Panc1 (cell line): ENCODE measurements at regions not wholly inside any gene's neighbourhood (a gene's known extent, or its start where the extent isn't known, plus 50 kb on each side); places are given as distances from the start of the nearest gene placed in this dataset.

ENCODE experiments used
- ATAC-seq: fragments of 200-7000 bp; cut with Tn5 transposase; 2 replicates; pipeline ENCODE4 v1.9.1; 2020; ENCODE audit warnings: mild to moderate bottlenecking, moderate library complexity
- BruUV-seq: library from RNA; stranded (reverse); fragments of 400-500 nt; replicated peaks from 2 replicates; lab custom pipeline; 2021; lab: Mats Ljungman, UMichigan
- CTCF ChIA-PET: fragments of 300-600 bp; sonication (Branson Sonifier 250); formaldehyde crosslinking; loops from one replicate; lab custom pipeline; 2022; ENCODE audit warnings: antibody characterized with exemption; lab: Charles Lee
- POLR2A ChIA-PET: fragments of 300-600 bp; sonication (Branson Sonifier 250); formaldehyde crosslinking; loops from one replicate; lab custom pipeline; 2022; ENCODE audit warnings: antibody characterized with exemption; lab: Charles Lee
- DNase-seq: peaks from one replicate; pipeline ENCODE4 v3.0.0-alpha.2; 2010; ENCODE audit warnings: low read depth, low spot score
- H3K27ac ChIP-seq: 2 replicates; pipeline ENCODE4 v1.5.1; 2011; ENCODE audit warnings: mild to moderate bottlenecking, low read length, inconsistent platforms
- H3K27me3 ChIP-seq: fragments of 200-500 bp; sonication (Bioruptor generic); 2 replicates; pipeline ENCODE4 v1.6.0; 2014; ENCODE audit warnings: low read length, inconsistent platforms; ENCODE audit not compliant: control insufficient read depth, insufficient read depth
- H3K36me3 ChIP-seq: fragments of 200-500 bp; sonication (Bioruptor generic); 2 replicates; pipeline ENCODE4 v1.5.1; 2014; ENCODE audit warnings: inconsistent platforms, mild to moderate bottlenecking, low read length, moderate library complexity; ENCODE audit not compliant: control insufficient read depth, insufficient read depth
- H3K4me1 ChIP-seq: 2 replicates; pipeline ENCODE4 v1.5.1; 2011; ENCODE audit warnings: inconsistent platforms, mild to moderate bottlenecking, low read length, moderate library complexity; ENCODE audit not compliant: control insufficient read depth, insufficient read depth
- H3K4me3 ChIP-seq, 2 experiments: 2 replicates each; pipeline ENCODE4 v1.5.1; 2011 to 2012; ENCODE audit warnings: low read depth in 2 of 2, low read length in 2 of 2, mild to moderate bottlenecking in 2 of 2, inconsistent platforms in 1 of 2, moderate library complexity in 1 of 2
- H3K9me3 ChIP-seq: fragments of 200-500 bp; sonication (Bioruptor generic); 2 replicates; pipeline ENCODE4 v1.5.1; 2014; ENCODE audit warnings: low read depth, mild to moderate bottlenecking, inconsistent platforms, low read length, moderate library complexity; ENCODE audit not compliant: control insufficient read depth, insufficient read depth
- CTCF ChIP-seq: fragments of 450-650 bp; IDR thresholded peaks from 2 replicates; pipeline ENCODE4 v1.5.1; 2017; ENCODE audit warnings: mild to moderate bottlenecking
- POLR2AphosphoS5 ChIP-seq: IDR thresholded peaks from 2 replicates; pipeline ENCODE4 v1.6.1; 2012; ENCODE audit warnings: mild to moderate bottlenecking, low read depth, low read length, moderate library complexity
- SIN3A ChIP-seq: IDR thresholded peaks from 2 replicates; pipeline ENCODE4 v1.6.1; 2012; ENCODE audit warnings: low read depth, mild to moderate bottlenecking, low read length, moderate library complexity, borderline replicate concordance; ENCODE audit not compliant: insufficient read depth
- TCF7L2 ChIP-seq: IDR thresholded peaks from 2 replicates; pipeline ENCODE4 v1.6.1; 2011; ENCODE audit warnings: mild to moderate bottlenecking, low read depth, low read length, inconsistent platforms
- in situ Hi-C: cut with HindIII; loops from 2 replicates; pipeline ENCODE4 v1.10.0; 2016; ENCODE audit warnings: low sequenced_read_pairs, low pct_unique_long_range_greater_than_20kb
- intact Hi-C: fragments of 100-400 bp; cut with micrococcal nuclease; formaldehyde crosslinking; loops from one replicate; pipeline ENCODE4 v1.10.0; 2022; ENCODE audit not compliant: unreplicated experiment
- TF ChIP-seq, protein P1 (sequence below), 2 experiments: IDR thresholded peaks; 2 replicates each; pipeline ENCODE4 v1.6.1; 2011 to 2012; ENCODE audit warnings: low read depth in 2 of 2, control low read depth in 1 of 2, low read length in 1 of 2, mild to moderate bottlenecking in 1 of 2, moderate library complexity in 1 of 2; ENCODE audit not compliant: insufficient read depth in 1 of 2

GRCh38 chr20:51249781-51250180 lies 226.9 kb upstream of the KCNG1 start:
- CTCF ChIA-PET: no interaction called here
- peaks cover 8% of the 10 kb centered on the region; the same call in 1 of the 2 replicates for H3K27me3 ChIP-seq
- no peaks in the 10 kb centered on the region for H3K9me3 ChIP-seq
- ATAC-seq (no peak), DNase-seq (no peak)
- BruUV-seq: no TSS peak
- in situ Hi-C loops (no loop called here), intact Hi-C loops (no loop called here)
- POLR2A ChIA-PET: no interaction called here
- H3K36me3 ChIP-seq: no peaks in the 10 kb centered on the region
- no peak overlapping the region for H3K4me3 ChIP-seq
- H3K27ac ChIP-seq: no peak overlapping the region
- TF ChIP-seq, protein P1, sequence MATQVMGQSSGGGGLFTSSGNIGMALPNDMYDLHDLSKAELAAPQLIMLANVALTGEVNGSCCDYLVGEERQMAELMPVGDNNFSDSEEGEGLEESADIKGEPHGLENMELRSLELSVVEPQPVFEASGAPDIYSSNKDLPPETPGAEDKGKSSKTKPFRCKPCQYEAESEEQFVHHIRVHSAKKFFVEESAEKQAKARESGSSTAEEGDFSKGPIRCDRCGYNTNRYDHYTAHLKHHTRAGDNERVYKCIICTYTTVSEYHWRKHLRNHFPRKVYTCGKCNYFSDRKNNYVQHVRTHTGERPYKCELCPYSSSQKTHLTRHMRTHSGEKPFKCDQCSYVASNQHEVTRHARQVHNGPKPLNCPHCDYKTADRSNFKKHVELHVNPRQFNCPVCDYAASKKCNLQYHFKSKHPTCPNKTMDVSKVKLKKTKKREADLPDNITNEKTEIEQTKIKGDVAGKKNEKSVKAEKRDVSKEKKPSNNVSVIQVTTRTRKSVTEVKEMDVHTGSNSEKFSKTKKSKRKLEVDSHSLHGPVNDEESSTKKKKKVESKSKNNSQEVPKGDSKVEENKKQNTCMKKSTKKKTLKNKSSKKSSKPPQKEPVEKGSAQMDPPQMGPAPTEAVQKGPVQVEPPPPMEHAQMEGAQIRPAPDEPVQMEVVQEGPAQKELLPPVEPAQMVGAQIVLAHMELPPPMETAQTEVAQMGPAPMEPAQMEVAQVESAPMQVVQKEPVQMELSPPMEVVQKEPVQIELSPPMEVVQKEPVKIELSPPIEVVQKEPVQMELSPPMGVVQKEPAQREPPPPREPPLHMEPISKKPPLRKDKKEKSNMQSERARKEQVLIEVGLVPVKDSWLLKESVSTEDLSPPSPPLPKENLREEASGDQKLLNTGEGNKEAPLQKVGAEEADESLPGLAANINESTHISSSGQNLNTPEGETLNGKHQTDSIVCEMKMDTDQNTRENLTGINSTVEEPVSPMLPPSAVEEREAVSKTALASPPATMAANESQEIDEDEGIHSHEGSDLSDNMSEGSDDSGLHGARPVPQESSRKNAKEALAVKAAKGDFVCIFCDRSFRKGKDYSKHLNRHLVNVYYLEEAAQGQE (IDR thresholded peaks at IDR 0.05; ENCODE audit: insufficient read depth in 1 of 2, low read depth in 2 of 2, low read length in 1 of 2): no peak
- TF ChIP-seq POLR2AphosphoS5 (no peak), CTCF (no peak), SIN3A (no peak), TCF7L2 (no peak)
- no peaks in the 10 kb centered on the region for H3K4me1 ChIP-seq

DNA sequence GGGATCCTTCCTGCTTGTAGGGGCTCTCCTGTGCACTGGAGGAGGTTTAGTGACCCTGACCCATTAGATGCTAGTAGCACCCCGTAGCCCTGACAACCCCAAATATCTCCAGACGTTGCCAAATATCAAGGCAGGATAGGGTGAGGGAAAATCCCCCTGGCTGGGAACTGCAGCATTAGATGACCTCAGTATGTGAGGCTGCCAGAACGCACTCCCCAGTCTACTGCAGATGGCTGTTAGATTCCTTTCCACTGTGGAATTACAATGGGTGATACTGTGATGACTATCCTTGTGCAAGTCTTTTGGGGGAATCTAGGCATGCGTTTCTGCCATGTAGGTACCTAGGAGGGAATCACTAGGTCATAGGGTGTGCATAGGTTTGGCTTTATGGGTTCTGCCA lies 226.3 kb upstream of the KCNG1 start:
- no peaks in the 10 kb centered on the region for H3K36me3 ChIP-seq
- no peak overlapping the region for H3K27ac ChIP-seq
- in situ Hi-C loops: no loop called here
- no peaks in the 10 kb centered on the region for H3K4me1 ChIP-seq
- DNase-seq (no peak), ATAC-seq (no peak)
- H3K4me3 ChIP-seq: no peak overlapping the region
- no peaks in the 10 kb centered on the region for H3K9me3 ChIP-seq
- BruUV-seq: no TSS peak
- CTCF ChIA-PET: no interaction called here
- H3K27me3 ChIP-seq: peaks cover 8% of the 10 kb centered on the region; the same call in 1 of the 2 replicates
- intact Hi-C loops: no loop called here
- TF ChIP-seq CTCF (no peak), SIN3A (no peak), TCF7L2 (no peak), POLR2AphosphoS5 (no peak)
- TF ChIP-seq, protein P1 (IDR thresholded peaks at IDR 0.05; ENCODE audit: insufficient read depth in 1 of 2, low read depth in 2 of 2, low read length in 1 of 2): no peak
- POLR2A ChIA-PET: no interaction called here
